Breast epithelium (tissue), 3 donors: ENCODE measurements at regions not wholly inside any gene's neighbourhood (a gene's known extent, or its start where the extent isn't known, plus 50 kb on each side); places are given as distances from the start of the nearest gene placed in this dataset.

Experiments
- CTCF ChIP-seq, 3 donors: fragments of 450-650 bp; IDR thresholded peaks; one replicate each; pipeline ENCODE4 v1.5.1; 2016 to 2017; ENCODE audit warnings: antibody characterized with exemption in 3 of 3, mild to moderate bottlenecking in 3 of 3, moderate library complexity in 3 of 3
- POLR2A ChIP-seq: fragments of 450-650 bp; IDR thresholded peaks from one replicate; pipeline ENCODE4 v1.6.1; 2016; ENCODE audit warnings: antibody characterized with exemption, mild to moderate bottlenecking, moderate library complexity
- POLR2AphosphoS5 ChIP-seq, 3 donors: sonication (generic); formaldehyde crosslinking; IDR thresholded peaks; one replicate each; pipeline ENCODE4 v1.6.1; 2017; ENCODE audit warnings: antibody characterized with exemption in 3 of 3

DNA sequence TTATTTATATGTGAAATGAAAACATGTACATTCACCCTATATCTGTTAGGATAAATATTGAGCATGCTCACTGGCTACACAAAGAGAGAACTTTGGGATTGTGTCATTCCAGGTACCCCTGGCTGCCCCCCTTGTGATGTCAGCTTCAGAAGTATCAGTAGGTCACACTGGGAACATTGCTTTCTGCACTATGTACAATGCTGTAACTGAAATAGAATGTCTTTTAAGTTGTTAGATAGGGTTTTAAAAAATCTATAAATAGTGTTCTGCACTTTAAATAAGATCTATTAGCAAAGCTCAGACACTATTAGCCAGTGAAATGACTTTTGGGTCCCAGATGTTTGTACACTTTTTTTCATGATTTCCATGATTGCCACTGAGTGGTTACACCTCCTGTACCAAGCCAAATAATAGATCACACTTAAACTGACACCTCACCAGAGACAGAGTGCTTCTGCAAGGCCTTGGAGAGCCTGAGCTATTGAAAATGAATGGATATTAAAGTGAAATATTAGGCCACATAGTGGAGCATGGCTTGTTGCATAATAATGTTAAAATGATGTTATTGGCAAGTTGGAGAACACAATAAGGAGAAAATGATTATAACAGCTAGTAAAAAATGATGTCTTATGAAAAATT, 297.0 kb upstream of the NXPH2 start:
- TF ChIP-seq POLR2AphosphoS5 (IDR thresholded peaks at IDR 0.05) (no peak), CTCF (IDR thresholded peaks at IDR 0.05) (no peak), POLR2A (no peak)
